ENCODE measurements at regions not wholly inside any gene's neighbourhood (a gene's known extent, or its start where the extent isn't known, plus 50 kb on each side); places are given as distances from the start of the nearest gene placed in this dataset.

- TF ChIP-seq MAX (IDR thresholded peaks at IDR 0.05) (no peak), RAD21 (IDR thresholded peaks at IDR 0.05; ENCODE audit: low read depth) (no peak), CREB1 (IDR thresholded peaks at IDR 0.05; ENCODE audit: low read depth) (no peak), REST (IDR thresholded peaks at IDR 0.05; ENCODE audit: low read depth) (no peak), ZBTB7A (IDR thresholded peaks at IDR 0.05; ENCODE audit: low read depth) (no peak), FOXM1 (IDR thresholded peaks at IDR 0.05; ENCODE audit: borderline replicate concordance, low read depth) (no peak), CEBPB (IDR thresholded peaks at IDR 0.05) (no peak), EP300 (IDR thresholded peaks at IDR 0.05; ENCODE audit: borderline replicate concordance) (no peak), YY1 (IDR thresholded peaks at IDR 0.05; ENCODE audit: low read depth) (no peak), TCF12 (IDR thresholded peaks at IDR 0.05; ENCODE audit: low read depth) (no peak), EGR1 (IDR thresholded peaks at IDR 0.05) (no peak), TAF1 (IDR thresholded peaks at IDR 0.05; ENCODE audit: low read depth) (no peak), NFIC (IDR thresholded peaks at IDR 0.05) (no peak)
Measured at GRCh38 chr1:213605732-213606131, 382.0 kb upstream of the PROX1 start.

Data from Ishikawa (cell line).